ENCODE measurements at regions not wholly inside any gene's neighbourhood (a gene's known extent, or its start where the extent isn't known, plus 50 kb on each side); places are given as distances from the start of the nearest gene placed in this dataset.

DNA sequence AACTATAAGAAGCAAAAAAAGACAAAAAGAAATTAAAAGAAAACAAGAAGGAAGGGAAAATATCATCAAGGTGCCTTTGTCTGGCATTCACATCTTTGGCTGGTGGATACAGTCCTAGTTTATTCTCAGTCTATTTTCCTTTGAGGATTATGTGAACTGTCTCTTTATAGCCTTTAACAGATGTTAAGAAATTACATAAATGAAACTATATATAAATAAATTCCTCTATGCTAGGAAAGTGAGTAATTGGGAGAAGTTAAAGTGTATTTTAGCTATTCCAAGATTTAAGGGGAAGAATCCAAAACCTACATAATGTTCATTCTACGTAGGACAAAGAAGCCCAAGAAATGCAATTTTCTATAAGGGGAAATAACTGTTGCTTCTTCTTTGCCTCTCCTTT lies 316.3 kb downstream of the ADAMTS20 start:
- TF ChIP-seq POLR2A (IDR thresholded peaks at IDR 0.05) = no peak
- TF ChIP-seq, protein P1, sequence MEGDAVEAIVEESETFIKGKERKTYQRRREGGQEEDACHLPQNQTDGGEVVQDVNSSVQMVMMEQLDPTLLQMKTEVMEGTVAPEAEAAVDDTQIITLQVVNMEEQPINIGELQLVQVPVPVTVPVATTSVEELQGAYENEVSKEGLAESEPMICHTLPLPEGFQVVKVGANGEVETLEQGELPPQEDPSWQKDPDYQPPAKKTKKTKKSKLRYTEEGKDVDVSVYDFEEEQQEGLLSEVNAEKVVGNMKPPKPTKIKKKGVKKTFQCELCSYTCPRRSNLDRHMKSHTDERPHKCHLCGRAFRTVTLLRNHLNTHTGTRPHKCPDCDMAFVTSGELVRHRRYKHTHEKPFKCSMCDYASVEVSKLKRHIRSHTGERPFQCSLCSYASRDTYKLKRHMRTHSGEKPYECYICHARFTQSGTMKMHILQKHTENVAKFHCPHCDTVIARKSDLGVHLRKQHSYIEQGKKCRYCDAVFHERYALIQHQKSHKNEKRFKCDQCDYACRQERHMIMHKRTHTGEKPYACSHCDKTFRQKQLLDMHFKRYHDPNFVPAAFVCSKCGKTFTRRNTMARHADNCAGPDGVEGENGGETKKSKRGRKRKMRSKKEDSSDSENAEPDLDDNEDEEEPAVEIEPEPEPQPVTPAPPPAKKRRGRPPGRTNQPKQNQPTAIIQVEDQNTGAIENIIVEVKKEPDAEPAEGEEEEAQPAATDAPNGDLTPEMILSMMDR (IDR thresholded peaks at IDR 0.05) = no peak

Measured in adrenal gland (tissue), 5 donors.